Right renal cortex interstitium (tissue), 3 donors: ENCODE measurements at regions not wholly inside any gene's neighbourhood (a gene's known extent, or its start where the extent isn't known, plus 50 kb on each side); places are given as distances from the start of the nearest gene placed in this dataset.
"Not testable (repeated sequence)": the region's sequence is repeated elsewhere in the genome, so short reads cannot be mapped to it uniquely, and the experiment has no call there.

Source experiments
- DNase-seq, 3 donors: peaks; one replicate each; pipeline ENCODE4 v3.0.0-alpha.2; 2013; ENCODE audit warnings: low read depth in 3 of 3, low spot score in 2 of 3

DNA sequence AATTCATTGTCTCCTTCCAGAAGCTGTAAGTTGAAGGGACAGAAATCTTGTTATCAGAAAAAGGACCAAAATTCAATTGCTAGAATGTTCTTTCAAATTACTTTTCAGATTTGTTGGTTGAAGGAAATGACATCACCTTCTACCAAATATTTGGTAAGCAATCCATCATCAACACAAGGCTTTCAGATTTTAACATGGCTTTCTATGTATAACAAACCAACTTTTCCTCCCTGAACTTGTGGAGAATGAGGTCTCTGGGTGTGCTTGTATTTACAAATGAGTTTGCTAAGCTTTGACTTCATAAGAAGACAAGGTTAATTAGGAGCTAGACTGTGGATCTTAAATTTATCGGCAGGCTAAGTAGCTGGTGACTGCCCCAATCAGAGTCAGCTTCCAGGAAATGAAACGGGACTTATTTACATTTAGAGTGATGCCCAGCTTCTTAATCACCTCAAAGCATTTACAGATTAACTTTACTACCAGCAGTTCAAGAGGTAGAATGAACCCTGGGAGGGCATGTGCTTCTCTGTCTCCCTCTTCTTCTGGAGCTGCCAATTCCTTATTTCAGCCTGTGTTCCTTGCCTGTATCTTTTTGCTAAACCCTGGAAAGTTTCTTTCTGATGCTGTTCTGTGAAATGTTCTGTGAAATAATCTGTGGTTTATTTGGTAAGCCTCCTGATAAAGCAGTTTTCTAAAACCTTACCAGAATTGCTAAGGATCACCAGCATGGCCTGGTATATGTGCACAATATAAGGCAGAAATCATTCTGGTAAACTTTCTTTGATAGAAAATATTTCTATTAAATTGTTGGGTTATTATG is 248.8 kb upstream of the FZD8 start:
- DNase-seq = no peak

DNA sequence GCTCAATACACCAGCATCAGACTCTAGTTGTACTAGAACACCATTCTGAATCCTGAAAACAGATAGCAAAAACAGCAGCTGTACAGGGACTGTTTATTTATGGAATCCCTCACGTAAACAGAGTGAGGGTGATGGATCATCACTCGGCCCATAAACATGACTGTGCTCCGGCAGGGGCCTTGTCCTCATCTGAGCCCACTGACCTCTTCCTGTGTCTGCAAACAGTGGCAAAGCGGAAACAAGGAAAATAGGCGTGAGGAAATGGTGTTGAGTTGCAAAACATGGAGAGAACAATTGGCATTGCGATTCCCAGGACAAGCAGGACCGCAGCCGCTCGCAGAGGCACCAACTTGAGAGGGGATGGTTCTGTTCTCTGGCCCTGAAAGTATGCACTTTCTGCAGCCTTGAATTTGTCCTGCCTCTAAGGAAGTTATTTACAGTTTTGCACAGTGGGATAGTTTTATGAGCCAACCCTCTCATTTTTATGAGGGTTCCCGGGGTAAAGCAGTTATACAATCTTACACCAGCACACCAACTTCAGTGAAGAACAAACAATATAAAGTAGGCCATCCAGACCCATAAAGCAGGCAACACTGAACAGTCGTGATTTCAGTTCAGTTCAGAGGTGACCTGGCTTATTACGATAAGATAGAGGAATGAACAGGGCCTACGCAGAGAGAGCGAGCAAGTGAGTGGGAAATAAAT is 248.0 kb upstream of the FZD8 start:
- DNase-seq = no peak

DNA sequence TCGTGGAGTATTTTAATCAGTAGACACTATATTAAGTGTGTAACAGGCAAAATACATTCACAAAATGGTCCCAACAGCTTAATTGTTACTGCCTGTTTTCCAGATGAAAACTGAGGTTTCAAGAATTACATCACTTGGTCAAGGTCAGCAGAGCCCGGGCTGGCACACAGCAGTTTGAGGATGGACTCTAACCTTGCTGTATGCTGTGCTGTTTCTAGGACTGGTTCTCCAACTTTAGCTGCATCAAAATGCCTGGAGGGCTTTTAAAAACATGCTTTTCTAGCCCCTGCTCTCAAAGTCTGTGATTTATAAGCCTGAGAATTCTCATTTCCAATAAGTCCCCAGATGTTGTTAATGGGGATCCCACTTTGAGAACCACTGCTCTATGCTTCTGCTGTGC is 247.1 kb upstream of the FZD8 start:
- no peak for DNase-seq

DNA sequence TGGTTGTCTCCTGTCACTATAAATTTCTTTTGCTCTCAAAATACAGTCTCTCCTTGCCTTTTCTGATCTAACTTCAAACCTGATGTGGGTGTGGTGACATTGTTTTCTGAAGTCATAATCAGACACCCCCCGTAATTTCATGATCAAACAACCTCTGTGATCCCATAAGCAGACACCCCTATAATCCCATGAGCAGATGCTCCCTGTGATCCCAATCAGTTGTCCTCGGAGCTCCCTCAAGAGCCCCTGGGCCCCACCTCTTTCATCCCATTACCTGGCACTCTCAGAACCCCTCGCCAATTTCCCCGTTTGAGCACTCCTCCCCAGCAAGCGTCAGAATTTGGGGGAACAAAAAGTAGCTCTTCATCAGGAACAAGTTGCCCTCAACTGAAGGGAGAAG is 246.3 kb upstream of the FZD8 start:
- no peak for DNase-seq

DNA sequence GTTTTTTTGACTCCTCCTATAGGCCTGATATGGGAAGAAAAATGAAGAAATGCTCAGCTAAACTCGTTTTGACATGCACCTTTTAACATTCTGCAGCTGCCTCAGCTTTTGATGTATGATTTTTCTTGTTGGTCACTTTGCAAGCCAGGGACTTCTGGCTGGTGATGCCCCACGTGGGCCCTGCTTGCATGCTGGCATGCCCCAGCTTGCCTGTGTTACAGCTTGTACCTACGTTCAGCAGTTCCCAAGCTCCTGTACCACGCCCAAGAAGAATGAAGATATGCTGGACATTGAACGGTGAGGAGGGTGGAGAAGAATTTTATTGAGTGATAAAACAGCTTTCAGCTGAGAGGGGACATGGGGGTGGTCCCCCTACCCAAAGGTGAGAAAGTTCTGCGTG is 245.6 kb upstream of the FZD8 start:
- DNase-seq = no peak

DNA sequence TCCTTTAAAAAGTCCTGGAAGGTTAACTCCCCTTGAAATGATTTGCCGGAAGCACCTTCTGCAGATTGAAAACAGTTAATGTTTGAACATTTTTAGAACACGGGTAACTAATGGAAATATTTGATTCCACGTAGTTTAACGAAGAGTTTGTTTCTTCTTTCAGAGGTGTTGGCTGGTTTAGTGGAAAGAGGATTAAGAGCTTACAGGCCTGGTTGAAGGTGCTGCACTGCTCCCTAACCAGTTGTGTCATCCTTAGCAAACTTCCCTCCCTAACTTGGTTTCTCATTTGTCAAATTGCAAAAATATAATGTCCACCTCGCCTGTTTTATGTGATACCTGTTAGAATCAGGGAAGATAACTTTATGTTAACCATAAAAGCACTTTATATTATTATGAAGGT is 243.0 kb upstream of the FZD8 start:
- no peak for DNase-seq

DNA sequence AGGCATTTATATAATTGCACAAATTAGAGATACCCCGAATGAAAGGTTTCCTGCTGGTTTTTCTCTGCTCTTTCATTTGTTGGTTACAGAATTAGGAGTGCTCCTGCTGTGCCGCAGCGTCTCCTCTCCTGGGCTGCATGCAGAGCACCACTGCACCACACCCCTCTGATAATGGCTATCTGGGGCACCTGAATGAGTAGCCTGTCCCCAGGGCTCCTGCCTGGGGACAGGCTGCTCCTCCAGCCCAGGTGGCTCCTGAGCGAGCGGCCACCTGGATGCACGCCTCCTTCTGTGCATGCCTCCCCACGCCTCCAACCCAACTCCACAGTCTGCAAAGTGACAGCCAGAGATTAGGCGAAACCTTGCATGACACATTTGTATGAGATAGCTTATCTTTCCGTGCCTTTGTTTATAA is 242.6 kb upstream of the FZD8 start:
- no peak for DNase-seq

DNA sequence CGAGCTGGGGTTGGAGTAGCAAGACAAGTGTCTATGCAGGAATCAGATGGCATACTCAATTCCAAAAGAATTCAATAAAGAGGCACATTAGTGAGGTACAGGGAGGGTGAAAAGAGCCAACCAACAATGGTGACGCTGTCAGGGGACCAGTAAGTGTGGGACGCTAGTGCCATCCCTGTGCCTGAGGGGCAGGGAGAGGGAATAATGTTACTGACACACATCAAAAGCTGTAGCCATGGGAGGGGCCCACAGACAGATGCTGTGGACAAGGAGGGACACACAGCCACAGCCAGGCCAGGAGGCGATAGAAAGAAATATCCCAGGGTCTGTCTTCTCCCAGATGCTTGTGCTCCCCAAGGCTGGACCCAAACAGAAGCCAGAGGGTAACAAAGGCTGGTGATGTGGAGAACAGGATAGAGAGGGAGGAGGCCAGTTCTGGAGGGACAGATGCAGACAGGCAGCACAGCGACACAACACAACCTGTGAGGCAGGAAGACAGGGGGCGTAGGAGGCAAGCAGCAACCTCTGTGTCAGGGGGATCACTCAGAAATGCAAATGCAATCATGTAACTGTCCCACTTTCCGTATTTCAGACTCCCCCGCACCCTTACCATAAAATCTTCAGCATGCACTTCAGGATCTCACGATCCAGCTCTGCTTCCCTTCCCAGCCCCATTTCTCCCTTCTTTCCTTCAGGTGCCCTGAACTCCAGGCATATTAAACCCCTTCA is 240.5 kb upstream of the FZD8 start:
- DNase-seq = no peak

DNA sequence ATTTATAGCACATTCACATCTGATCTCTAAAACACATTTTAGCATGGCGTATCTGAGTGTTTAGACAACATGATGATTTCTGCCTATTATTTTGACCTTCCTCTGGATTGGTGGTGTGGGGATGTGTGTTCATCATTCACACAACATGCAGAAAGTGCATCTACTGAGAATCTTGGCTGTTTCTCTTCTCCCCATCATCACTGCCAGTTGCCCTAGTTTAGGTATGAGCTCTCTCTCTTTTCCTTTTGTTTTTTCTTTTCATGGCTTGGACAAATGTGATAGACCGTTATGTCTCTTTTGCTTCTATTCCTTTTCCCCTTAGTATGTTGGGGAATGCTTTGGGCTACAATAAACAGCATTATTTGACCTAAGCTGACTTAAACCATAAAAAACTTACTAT is 239.2 kb upstream of the FZD8 start:
- no peak for DNase-seq

DNA sequence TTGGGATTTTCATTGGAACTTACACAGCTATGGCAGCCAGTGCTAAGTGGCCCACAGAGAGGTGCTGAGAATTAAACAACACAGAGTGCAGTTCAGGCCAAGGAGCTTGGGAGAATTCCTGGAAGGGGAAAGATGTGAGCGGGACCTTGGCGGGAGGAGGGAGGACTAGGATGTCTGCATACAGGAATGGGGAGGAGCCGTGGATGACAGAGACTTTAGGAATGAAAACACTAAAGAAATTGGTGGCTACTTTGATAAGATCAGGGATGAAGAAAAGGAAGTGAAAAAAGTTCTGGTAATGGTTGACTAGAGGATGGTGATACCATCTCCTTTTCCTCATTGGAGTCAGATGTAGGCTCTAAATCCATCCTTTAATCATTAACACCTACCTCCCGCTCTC is 234.2 kb upstream of the FZD8 start:
- no peak for DNase-seq

DNA sequence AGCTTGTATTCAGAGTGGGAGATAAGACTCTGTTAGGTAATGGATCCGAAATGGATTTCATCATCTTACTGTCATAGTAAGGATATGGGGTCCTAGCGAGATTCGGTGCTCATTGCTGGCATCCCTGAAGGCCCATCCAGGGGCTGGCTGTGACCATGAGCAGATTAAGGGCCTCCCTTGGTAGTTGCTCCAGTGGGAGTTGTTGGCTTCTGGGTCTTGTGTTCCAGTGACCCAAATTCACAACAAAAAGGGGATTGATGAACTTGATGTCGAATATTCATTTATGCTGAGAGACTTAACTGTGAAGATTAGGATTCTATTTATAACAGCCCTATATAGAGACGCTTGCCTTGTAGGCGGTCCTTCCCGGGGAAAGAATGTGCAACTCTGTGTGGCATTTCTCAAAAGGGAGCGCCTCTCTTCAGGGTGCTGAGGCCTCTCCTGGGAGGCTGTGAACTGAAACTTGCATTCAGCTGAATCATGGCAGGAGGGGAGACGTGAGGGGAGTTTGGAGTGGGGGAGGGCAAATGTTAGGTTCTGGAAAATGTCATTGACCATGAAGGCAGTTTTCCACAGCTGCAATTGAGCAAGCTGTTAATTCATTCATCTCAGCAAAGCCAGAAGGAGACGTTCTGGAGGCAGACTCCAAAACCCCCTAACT is 233.1 kb upstream of the FZD8 start:
- DNase-seq = no peak

DNA sequence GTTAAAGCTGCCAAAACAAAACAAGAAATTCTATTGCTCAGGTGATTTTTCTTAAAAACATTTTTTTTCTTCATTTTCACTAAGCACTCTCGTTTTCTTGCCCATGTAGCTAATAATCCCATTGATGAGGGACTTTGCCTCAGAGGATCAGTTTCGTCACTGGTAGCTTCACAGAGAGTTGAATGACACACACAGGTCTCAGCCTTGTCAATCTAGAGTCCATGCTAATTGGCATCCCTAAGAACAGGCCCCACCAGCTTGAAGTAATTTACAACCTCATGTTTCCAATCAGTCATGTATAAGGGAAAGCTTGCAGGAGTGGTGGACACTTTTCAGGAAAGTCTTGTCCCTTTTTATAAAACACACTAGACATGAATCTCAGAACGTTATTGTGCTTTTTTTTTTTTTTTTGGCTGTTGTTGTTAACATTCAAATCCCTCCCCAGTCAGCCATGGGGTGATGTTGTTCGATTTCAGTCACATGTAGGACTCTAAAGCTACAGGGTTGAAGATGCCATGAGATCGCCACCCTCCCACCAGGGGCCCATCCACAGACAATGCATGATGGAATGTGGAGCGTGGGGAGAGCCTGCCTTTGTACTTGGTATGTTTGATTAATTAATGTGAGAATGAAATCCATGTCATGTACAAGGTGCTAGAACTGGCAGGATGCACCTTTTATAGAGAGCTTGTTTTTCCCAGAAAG is 232.4 kb upstream of the FZD8 start:
- DNase-seq = no peak

DNA sequence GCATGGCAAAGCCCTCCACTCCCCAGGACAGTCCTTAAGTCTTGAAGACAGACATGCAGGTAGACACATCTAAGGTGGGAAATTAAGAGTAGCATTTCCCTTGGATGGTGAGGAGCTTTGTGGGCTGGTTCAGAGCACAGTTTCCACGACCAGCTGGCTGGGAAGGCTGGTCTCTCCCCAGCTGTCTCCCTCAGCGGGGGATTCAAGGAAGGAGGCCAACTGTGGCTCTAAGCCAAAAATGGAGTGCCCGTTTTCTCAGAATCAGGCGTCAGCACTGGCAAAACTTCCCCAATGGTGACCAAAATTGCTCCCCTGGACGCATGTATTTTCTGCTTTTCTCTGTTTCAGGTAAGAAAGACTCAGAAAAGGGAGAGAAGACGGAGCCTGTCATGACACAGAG is 230.6 kb upstream of the FZD8 start:
- no peak for DNase-seq

DNA sequence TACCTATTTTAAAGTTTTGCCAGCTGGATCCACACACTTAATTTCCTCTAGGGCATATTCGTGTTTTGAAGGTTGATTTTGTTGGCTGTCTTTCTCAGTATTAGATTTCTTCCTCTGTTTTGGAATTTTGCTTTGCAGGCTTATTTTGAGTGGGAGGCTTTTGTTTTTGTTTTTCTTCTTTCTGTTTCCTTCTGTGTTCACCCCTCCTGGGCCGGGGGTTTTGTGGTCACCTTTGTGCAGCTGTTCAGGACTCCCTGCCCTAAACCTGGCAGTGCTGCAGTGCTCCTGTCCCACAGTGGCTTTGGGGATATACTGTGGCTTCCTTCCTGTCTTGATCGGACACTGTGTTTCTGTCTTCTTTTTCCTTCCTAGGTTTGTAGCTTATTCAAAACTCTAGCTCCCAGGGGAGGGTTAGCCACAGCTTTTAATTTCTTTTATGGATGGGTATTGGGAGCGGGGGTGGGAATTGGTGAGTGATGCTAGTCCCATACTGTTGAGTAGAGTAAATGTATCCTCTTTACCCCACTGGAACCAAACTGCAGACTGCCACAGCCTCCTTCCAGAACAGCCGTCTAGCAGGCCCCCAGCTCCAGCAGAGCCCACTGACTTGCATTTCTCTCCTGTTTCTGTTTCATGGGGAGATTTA is 228.7 kb upstream of the FZD8 start:
- DNase-seq = no peak

DNA sequence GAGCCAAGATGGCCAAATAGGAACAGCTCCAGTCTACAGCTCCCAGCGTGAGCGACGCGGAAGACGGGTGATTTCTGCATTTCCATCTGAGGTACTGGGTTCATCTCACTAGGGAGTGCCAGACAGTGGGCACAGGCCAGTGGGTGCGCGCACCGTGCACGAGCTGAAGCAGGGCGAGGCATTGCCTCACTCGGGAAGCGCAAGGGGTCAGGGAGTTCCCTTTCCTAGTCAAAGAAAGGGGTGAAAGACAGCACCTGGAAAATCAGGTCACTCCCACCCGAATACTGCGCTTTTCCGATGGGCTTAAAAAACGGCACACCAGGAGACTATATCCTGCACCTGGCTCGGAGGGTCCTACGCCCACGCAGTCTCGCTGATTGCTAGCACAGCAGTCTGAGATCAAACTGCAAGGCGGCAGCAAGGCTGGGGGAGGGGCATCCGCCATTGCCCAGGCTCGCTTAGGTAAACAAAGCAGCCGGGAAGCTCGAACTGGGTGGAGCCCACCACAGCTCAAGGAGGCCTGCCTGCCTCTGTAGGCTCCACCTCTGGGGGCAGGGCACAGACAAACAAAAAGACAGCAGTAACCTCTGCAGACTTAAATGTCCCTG is 216.7 kb upstream of the FZD8 start:
- not testable (repeated sequence) for DNase-seq

DNA sequence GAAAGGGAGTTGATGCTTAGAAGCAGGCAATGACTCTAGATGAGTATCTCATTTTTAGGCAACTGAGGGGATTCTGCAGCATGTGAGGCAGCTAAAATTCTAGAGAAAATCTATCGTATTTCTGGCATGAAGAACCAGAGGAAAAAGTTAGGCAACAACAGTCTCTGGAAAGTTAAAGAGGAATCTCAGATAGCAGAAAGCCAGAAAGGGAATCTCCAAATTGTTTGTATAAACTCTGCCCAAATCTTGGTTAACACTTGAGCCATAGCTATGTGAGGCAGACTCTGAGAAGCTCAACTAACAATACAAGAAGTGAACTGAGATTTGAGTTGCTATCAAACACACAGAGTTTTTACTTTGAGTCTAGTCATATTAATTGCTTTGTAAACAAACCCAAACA is 215.8 kb upstream of the FZD8 start:
- no peak for DNase-seq

DNA sequence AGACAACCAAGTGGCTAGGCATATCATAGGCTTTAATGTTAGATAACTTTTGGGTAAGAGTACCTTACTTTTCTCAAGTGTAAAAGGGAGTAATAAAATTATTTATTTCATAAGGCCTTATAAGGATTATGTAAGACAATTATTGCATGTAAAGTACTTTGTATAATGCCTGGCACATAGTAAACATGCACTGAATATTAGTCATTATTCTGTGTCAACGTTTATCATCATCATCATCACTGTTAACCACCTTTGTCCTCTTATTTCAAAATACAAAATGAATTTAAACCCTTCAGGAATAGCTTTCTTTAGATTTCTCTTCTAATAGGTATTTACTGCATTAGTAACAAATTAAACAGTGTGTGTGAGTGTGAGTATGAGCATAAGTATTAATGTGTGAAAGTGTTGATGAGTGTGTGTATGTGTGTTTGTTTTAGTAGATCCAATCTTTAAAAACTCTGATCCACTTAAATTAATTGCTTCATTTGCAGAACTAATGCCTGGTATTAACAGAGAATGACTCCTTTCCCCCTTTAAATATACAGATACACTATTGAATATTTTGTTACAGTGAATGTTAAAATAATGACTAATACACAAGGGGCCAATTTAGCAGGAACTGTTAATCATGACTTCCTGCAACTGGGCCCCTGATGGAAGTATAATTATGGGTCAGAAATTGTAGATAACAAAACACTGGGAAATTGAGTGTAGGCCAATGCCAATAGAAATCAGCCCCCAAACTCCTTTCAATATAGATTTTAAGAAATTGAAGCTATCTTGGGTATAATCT is 213.3 kb upstream of the FZD8 start:
- no peak for DNase-seq

DNA sequence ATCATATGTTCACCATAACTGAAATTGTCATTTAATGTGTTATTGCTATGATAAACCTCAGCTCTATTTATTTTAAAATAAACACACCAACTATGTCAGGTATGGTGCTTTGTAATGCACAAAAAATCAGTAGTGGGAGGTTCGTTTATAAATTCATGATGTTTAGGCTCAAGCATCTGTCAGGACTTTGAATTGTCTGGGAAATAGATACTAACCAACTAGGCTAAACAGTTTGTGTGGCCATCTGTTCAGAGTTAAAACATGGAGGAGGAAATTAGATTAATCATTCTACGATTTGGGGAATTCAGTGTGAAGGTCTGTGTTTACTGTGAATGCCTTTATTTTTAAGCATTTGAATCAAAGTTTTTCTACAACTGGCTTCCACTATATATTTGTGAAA is 212.6 kb upstream of the FZD8 start:
- DNase-seq = no peak

DNA sequence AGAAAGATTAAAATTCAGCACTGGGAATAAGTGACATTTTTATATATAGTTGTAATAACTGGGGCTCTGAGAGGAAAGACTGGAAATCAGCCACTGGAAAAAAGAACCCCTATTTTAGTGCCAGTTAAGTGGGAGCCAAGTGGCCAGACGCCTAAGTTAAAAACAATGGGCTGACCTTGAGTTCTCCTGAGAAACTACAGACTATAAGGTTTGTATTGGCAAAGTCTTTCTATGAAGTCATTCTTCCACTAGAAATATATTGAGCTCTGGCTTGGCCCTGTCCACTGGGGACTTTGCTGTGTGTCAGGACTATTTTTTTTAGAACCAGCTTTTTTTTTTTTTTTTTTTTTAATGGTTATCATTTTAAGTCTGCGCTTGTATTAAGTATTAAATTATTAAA is 210.6 kb upstream of the FZD8 start:
- DNase-seq = no peak
